ENCODE measurements at regions not wholly inside any gene's neighbourhood (a gene's known extent, or its start where the extent isn't known, plus 50 kb on each side); places are given as distances from the start of the nearest gene placed in this dataset.

DNA sequence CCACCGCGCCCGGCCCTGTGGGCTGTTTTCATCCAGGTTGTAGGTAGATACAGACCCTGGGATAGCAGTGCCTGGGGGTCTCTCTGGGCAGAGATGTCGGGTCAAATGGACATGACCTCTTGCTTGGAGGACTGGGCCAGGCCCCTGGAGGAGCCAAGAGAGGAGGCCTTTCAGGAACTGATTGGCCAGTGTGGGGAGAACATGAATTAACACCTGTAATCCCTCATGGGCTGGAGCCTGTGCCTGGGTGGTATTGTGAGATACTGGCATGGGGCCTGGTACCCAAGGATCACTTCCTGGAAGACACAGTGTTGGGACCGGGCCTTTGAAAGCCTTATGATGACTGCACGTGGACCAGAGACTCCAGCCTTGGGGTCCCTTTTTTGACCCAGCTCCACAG lies 158.7 kb upstream of the SKOR2 start:
- H2AFZ ChIP-seq (ENCODE audit: low read length), result no peak overlapping the region
- no peaks in the 10 kb centered on the region for H3F3A ChIP-seq (ENCODE audit: insufficient read depth, low read length)
- H3K36me3 ChIP-seq (ENCODE audit: insufficient read depth, low read length), result no peaks in the 10 kb centered on the region
- no peaks in the 10 kb centered on the region for H3K9me2 ChIP-seq (ENCODE audit: low read depth, low read length)
- H3K4me1 ChIP-seq (ENCODE audit: insufficient read depth, low read length, severe bottlenecking), result no peaks in the 10 kb centered on the region
- no peaks in the 10 kb centered on the region for H3K79me2 ChIP-seq (ENCODE audit: insufficient read depth, low read length)
- H3K4me2 ChIP-seq (ENCODE audit: low read length), result no peak overlapping the region
- H3K4me3 ChIP-seq (ENCODE audit: low read depth, low read length, poor library complexity, severe bottlenecking), result no peak overlapping the region
- no peak overlapping the region for H3K27ac ChIP-seq (ENCODE audit: low read depth, low read length, poor library complexity, severe bottlenecking)
- H3K9ac ChIP-seq (ENCODE audit: low read length), result no peak overlapping the region
- H3K9me3 ChIP-seq (ENCODE audit: low read length), result no peaks in the 10 kb centered on the region
- H4K20me1 ChIP-seq (ENCODE audit: insufficient read depth, low read length), result no peaks in the 10 kb centered on the region
- no peaks in the 10 kb centered on the region for H3K27me3 ChIP-seq (ENCODE audit: insufficient read depth, low read length)
- no peak for TF ChIP-seq EZH2 (IDR thresholded peaks at IDR 0.05; ENCODE audit: borderline replicate concordance, low read length)
- TF ChIP-seq, protein P1, sequence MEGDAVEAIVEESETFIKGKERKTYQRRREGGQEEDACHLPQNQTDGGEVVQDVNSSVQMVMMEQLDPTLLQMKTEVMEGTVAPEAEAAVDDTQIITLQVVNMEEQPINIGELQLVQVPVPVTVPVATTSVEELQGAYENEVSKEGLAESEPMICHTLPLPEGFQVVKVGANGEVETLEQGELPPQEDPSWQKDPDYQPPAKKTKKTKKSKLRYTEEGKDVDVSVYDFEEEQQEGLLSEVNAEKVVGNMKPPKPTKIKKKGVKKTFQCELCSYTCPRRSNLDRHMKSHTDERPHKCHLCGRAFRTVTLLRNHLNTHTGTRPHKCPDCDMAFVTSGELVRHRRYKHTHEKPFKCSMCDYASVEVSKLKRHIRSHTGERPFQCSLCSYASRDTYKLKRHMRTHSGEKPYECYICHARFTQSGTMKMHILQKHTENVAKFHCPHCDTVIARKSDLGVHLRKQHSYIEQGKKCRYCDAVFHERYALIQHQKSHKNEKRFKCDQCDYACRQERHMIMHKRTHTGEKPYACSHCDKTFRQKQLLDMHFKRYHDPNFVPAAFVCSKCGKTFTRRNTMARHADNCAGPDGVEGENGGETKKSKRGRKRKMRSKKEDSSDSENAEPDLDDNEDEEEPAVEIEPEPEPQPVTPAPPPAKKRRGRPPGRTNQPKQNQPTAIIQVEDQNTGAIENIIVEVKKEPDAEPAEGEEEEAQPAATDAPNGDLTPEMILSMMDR (IDR thresholded peaks at IDR 0.05; ENCODE audit: low read length), result no peak

DNA sequence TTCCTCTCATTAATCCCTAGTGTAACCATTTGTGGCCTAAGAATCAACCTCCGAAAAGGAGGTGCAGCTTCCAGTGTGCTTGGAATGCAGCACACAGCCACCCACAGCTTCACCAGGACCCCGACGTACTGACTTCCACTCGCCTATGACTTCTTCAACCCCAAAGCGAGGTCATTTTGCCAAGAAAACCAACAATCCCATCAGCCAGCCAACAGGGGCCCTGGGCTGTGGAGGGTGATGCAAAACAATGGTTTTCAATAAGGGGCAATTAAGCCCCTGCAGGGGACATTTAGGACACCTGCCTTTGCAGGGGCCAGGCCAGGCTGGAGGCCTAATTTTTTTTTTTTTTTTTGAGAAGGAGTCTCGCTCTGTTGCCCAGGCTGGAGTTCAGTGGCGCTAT lies 158.1 kb upstream of the SKOR2 start:
- Histone ChIP-seq H3K79me2 (ENCODE audit: insufficient read depth, low read length) (no peaks in the 10 kb centered on the region), H4K20me1 (ENCODE audit: insufficient read depth, low read length) (no peaks in the 10 kb centered on the region), H3K27ac (ENCODE audit: low read depth, low read length, poor library complexity, severe bottlenecking) (no peak overlapping the region), H3K4me1 (ENCODE audit: insufficient read depth, low read length, severe bottlenecking) (no peaks in the 10 kb centered on the region), H3K9me3 (ENCODE audit: low read length) (no peaks in the 10 kb centered on the region), H2AFZ (ENCODE audit: low read length) (no peak overlapping the region), H3K27me3 (ENCODE audit: insufficient read depth, low read length) (no peaks in the 10 kb centered on the region), H3K4me3 (ENCODE audit: low read depth, low read length, poor library complexity, severe bottlenecking) (no peak overlapping the region), H3K9ac (ENCODE audit: low read length) (no peak overlapping the region), H3F3A (ENCODE audit: insufficient read depth, low read length) (no peaks in the 10 kb centered on the region), H3K9me2 (ENCODE audit: low read depth, low read length) (no peaks in the 10 kb centered on the region), H3K4me2 (ENCODE audit: low read length) (no peak overlapping the region), H3K36me3 (ENCODE audit: insufficient read depth, low read length) (no peaks in the 10 kb centered on the region)
- TF ChIP-seq, protein P1 (IDR thresholded peaks at IDR 0.05; ENCODE audit: low read length), result no peak
- TF ChIP-seq EZH2 (IDR thresholded peaks at IDR 0.05; ENCODE audit: borderline replicate concordance, low read length), result no peak

DNA sequence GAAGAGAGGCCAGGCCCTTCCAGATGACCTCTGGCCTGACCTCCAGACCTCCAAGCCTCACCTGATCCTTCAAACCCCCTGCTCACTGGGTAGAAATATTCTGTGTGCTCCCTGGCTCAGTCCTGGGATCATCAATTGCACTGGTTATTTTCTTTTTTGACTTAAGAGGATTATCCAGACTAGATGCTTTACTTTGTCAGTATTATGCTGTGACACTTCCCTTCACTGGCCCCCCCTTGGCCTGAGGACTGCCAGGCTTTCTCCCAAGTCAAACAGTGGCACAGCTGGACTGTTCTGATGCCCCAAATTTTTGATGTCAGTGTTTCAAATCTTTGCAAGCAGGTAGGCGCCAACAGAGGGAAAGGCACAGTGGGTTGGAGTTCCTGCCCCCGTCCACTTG lies 156.3 kb upstream of the SKOR2 start:
- Histone ChIP-seq H3K9me2 (ENCODE audit: low read depth, low read length) (no peaks in the 10 kb centered on the region), H3K36me3 (ENCODE audit: insufficient read depth, low read length) (no peaks in the 10 kb centered on the region), H3K27ac (ENCODE audit: low read depth, low read length, poor library complexity, severe bottlenecking) (no peak overlapping the region), H3F3A (ENCODE audit: insufficient read depth, low read length) (no peaks in the 10 kb centered on the region), H3K9ac (ENCODE audit: low read length) (no peak overlapping the region), H3K4me2 (ENCODE audit: low read length) (no peak overlapping the region), H3K4me3 (ENCODE audit: low read depth, low read length, poor library complexity, severe bottlenecking) (no peak overlapping the region), H2AFZ (ENCODE audit: low read length) (no peak overlapping the region), H3K79me2 (ENCODE audit: insufficient read depth, low read length) (no peaks in the 10 kb centered on the region), H3K4me1 (ENCODE audit: insufficient read depth, low read length, severe bottlenecking) (no peaks in the 10 kb centered on the region), H4K20me1 (ENCODE audit: insufficient read depth, low read length) (no peaks in the 10 kb centered on the region), H3K9me3 (ENCODE audit: low read length) (no peaks in the 10 kb centered on the region), H3K27me3 (ENCODE audit: insufficient read depth, low read length) (no peaks in the 10 kb centered on the region)
- TF ChIP-seq, protein P1 (IDR thresholded peaks at IDR 0.05; ENCODE audit: low read length), result no peak
- TF ChIP-seq EZH2 (IDR thresholded peaks at IDR 0.05; ENCODE audit: borderline replicate concordance, low read length), result no peak

Data from OCI-LY1 (cell line).